ENCODE measurements at regions not wholly inside any gene's neighbourhood (a gene's known extent, or its start where the extent isn't known, plus 50 kb on each side); places are given as distances from the start of the nearest gene placed in this dataset.

DNA sequence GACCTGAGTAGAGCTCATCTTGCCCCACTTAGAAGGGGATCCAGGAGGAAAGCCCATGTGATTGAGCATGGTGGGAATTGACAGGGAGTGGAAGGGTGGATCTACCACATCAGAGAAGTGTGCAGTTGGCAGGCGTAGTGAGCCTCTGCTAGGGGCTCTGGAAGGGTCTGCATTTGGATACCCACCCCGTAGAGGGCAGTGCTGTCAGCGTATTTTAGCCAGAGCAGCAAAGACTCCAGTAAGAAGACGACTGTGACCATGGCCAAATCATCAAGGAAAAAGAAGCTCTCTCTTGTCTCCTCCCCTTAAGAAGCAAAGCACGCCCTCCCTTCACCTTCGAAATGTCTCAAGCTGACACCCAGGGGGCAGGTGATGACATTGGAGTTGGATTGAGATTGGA is 68.8 kb upstream of the INHBA start:
- TF ChIP-seq, protein P1, sequence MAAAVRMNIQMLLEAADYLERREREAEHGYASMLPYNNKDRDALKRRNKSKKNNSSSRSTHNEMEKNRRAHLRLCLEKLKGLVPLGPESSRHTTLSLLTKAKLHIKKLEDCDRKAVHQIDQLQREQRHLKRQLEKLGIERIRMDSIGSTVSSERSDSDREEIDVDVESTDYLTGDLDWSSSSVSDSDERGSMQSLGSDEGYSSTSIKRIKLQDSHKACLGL (CRISPR knock-in tag; IDR thresholded peaks at IDR 0.05): no peak
- TF ChIP-seq ZNF343 (CRISPR knock-in tag; IDR thresholded peaks at IDR 0.05): no peak
- TF ChIP-seq ESRRA (CRISPR knock-in tag; IDR thresholded peaks at IDR 0.05; ENCODE audit: low read depth): no peak
- no peak for TF ChIP-seq ZBTB37 (CRISPR knock-in tag; IDR thresholded peaks at IDR 0.05)
- TF ChIP-seq, protein P2, sequence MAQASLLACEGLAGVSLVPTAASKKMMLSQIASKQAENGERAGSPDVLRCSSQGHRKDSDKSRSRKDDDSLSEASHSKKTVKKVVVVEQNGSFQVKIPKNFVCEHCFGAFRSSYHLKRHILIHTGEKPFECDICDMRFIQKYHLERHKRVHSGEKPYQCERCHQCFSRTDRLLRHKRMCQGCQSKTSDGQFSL (CRISPR knock-in tag; IDR thresholded peaks at IDR 0.05): no peak
- no peak for TF ChIP-seq ZNF746 (CRISPR knock-in tag; IDR thresholded peaks at IDR 0.05)
- no peak for TF ChIP-seq THAP11 (CRISPR knock-in tag; IDR thresholded peaks at IDR 0.05)
- no peak for TF ChIP-seq ZNF329 (CRISPR knock-in tag; IDR thresholded peaks at IDR 0.05; ENCODE audit: low read depth)
- TF ChIP-seq, protein P3, sequence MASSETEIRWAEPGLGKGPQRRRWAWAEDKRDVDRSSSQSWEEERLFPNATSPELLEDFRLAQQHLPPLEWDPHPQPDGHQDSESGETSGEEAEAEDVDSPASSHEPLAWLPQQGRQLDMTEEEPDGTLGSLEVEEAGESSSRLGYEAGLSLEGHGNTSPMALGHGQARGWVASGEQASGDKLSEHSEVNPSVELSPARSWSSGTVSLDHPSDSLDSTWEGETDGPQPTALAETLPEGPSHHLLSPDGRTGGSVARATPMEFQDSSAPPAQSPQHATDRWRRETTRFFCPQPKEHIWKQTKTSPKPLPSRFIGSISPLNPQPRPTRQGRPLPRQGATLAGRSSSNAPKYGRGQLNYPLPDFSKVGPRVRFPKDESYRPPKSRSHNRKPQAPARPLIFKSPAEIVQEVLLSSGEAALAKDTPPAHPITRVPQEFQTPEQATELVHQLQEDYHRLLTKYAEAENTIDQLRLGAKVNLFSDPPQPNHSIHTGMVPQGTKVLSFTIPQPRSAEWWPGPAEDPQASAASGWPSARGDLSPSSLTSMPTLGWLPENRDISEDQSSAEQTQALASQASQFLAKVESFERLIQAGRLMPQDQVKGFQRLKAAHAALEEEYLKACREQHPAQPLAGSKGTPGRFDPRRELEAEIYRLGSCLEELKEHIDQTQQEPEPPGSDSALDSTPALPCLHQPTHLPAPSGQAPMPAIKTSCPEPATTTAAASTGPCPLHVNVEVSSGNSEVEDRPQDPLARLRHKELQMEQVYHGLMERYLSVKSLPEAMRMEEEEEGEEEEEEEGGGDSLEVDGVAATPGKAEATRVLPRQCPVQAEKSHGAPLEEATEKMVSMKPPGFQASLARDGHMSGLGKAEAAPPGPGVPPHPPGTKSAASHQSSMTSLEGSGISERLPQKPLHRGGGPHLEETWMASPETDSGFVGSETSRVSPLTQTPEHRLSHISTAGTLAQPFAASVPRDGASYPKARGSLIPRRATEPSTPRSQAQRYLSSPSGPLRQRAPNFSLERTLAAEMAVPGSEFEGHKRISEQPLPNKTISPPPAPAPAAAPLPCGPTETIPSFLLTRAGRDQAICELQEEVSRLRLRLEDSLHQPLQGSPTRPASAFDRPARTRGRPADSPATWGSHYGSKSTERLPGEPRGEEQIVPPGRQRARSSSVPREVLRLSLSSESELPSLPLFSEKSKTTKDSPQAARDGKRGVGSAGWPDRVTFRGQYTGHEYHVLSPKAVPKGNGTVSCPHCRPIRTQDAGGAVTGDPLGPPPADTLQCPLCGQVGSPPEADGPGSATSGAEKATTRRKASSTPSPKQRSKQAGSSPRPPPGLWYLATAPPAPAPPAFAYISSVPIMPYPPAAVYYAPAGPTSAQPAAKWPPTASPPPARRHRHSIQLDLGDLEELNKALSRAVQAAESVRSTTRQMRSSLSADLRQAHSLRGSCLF (CRISPR knock-in tag; IDR thresholded peaks at IDR 0.05; ENCODE audit: borderline replicate concordance): no peak
- no peaks in the 10 kb centered on the region for H3K79me2 ChIP-seq (ENCODE audit: insufficient read depth, low read length)
- ChIA-PET POLR2A (no interaction called here), CTCF (ENCODE audit: low intra/inter-chr PET ratio, low total read pairs) (no interaction called here)
- BruUV-seq (replicated peaks): no TSS peak
- in situ Hi-C loops (cut with HindIII; ENCODE audit: extremely low pct_ligation_motif_present, low pct_unique_long_range_greater_than_20kb) (no loop called here), intact Hi-C loops (cut with micrococcal nuclease; ENCODE audit: unreplicated experiment) (no loop called here)
- no peak overlapping the region for H2AFZ ChIP-seq (ENCODE audit: low read length)
- H3K27ac ChIP-seq (ENCODE audit: extremely low read length, insufficient read depth, low read length): no peak overlapping the region
- no peak for DNase-seq (ENCODE audit: low spot score)
- H3K4me3 ChIP-seq (replicated peaks in 1 of 3; ENCODE audit: insufficient read depth in 1 of 3, low read depth in 2 of 3, low read length in 3 of 3): no peak overlapping the region
- H3K27me3 ChIP-seq (ENCODE audit: control insufficient read depth in 1 of 2, insufficient read depth in 2 of 2, low read length in 2 of 2): no peaks in the 10 kb centered on the region
- FAIRE-seq: no peak
- 6% methylated on average over 5 of the region's 6 CpGs for WGBS (ENCODE audit: low lambda C conversion rate)
- no peaks in the 10 kb centered on the region for H3K36me3 ChIP-seq (replicated peaks in 1 of 2; ENCODE audit: control insufficient read depth in 1 of 2, insufficient read depth in 2 of 2, low read length in 2 of 2)
- H4K20me1 ChIP-seq (ENCODE audit: insufficient read depth, low read length): no peaks in the 10 kb centered on the region
- no peaks in the 10 kb centered on the region for H3K4me1 ChIP-seq (ENCODE audit: insufficient read depth, low read length)
- ATAC-seq: no peak
- no peak overlapping the region for H3K9ac ChIP-seq (ENCODE audit: insufficient read depth, low read depth, low read length)
- no peaks in the 10 kb centered on the region for H3K9me3 ChIP-seq (ENCODE audit: low read length)
- no peak overlapping the region for H3K4me2 ChIP-seq (ENCODE audit: low read depth, low read length)

All from HepG2 (cell line).